WTC11 (cell line): ENCODE measurements at regions not wholly inside any gene's neighbourhood (a gene's known extent, or its start where the extent isn't known, plus 50 kb on each side); places are given as distances from the start of the nearest gene placed in this dataset.

Experiments used
- CTCF ChIP-seq: fragments of 200-600 bp; IDR thresholded peaks from 2 replicates; pipeline ENCODE4 v1.8.0; 2022; ENCODE audit warnings: antibody characterized with exemption
- FOXP1 ChIP-seq: sonication (generic); formaldehyde crosslinking; IDR thresholded peaks from 2 replicates; pipeline ENCODE4 v1.8.0; 2022; ENCODE audit warnings: missing genetic modification reagents, mild to moderate bottlenecking, moderate library complexity, borderline replicate concordance
- GTF2I ChIP-seq: fragments of 250-450 bp; sonication (Bioruptor Pico); conservative IDR thresholded peaks from 2 replicates; pipeline ENCODE4 v1.4.0; 2021; ENCODE audit warnings: mild to moderate bottlenecking
- IRF1 ChIP-seq: sonication (generic); formaldehyde crosslinking; IDR thresholded peaks from 2 replicates; pipeline ENCODE4 v1.8.0; 2023; ENCODE audit warnings: missing genetic modification reagents
- MAX ChIP-seq: sonication (generic); formaldehyde crosslinking; IDR thresholded peaks from 2 replicates; pipeline ENCODE4 v1.8.0; 2022; ENCODE audit warnings: mild to moderate bottlenecking, missing genetic modification reagents
- MYBL2 ChIP-seq: sonication (generic); formaldehyde crosslinking; IDR thresholded peaks from 2 replicates; pipeline ENCODE4 v1.8.1; 2023; ENCODE audit warnings: mild to moderate bottlenecking, moderate library complexity, missing genetic modification reagents
- NR3C1 ChIP-seq: sonication (generic); formaldehyde crosslinking; conservative IDR thresholded peaks from 2 replicates; pipeline ENCODE4 v1.8.1; 2023; ENCODE audit warnings: low read depth, mild to moderate bottlenecking, missing genetic modification reagents
- RELA ChIP-seq: sonication (generic); formaldehyde crosslinking; IDR thresholded peaks from 2 replicates; pipeline ENCODE4 v1.8.1; 2022; ENCODE audit warnings: missing genetic modification reagents, mild to moderate bottlenecking, borderline replicate concordance
- SMAD4 ChIP-seq: sonication (generic); formaldehyde crosslinking; IDR thresholded peaks from 2 replicates; pipeline ENCODE4 v1.8.0; 2022; ENCODE audit warnings: mild to moderate bottlenecking, missing genetic modification reagents
- USF2 ChIP-seq: sonication (generic); formaldehyde crosslinking; IDR thresholded peaks from 2 replicates; pipeline ENCODE4 v1.8.1; 2023; ENCODE audit warnings: mild to moderate bottlenecking, missing genetic modification reagents, moderate library complexity
- ZBTB43 ChIP-seq: sonication (generic); formaldehyde crosslinking; IDR thresholded peaks from 2 replicates; pipeline ENCODE4 v1.8.1; 2023; ENCODE audit warnings: mild to moderate bottlenecking, missing genetic modification reagents

- no peak for TF ChIP-seq CTCF
- no peak for TF ChIP-seq ZBTB43
- TF ChIP-seq USF2 (CRISPR knock-in tag), result no peak
- TF ChIP-seq MAX (CRISPR knock-in tag), result no peak
- no peak for TF ChIP-seq SMAD4 (CRISPR knock-in tag)
- TF ChIP-seq NR3C1 (CRISPR knock-in tag), result no peak
- no peak for TF ChIP-seq RELA (CRISPR knock-in tag)
- TF ChIP-seq FOXP1 (CRISPR knock-in tag), result no peak
- no peak for TF ChIP-seq GTF2I (CRISPR knock-in tag)
- TF ChIP-seq MYBL2 (CRISPR knock-in tag), result no peak
- TF ChIP-seq IRF1, result no peak
Observed at GRCh38 chr5:123809594-123810221, 297.7 kb downstream of the CSNK1G3 start.
